ENCODE measurements at regions not wholly inside any gene's neighbourhood (a gene's known extent, or its start where the extent isn't known, plus 50 kb on each side); places are given as distances from the start of the nearest gene placed in this dataset.

- TF ChIP-seq POLR2A (IDR thresholded peaks at IDR 0.05; ENCODE audit: low read depth, low read length) (no peak), POLR2AphosphoS5 (IDR thresholded peaks at IDR 0.05; ENCODE audit: low read depth, low read length) (no peak), PAX5 (IDR thresholded peaks at IDR 0.05; ENCODE audit: insufficient read depth, low read length, severe bottlenecking) (no peak)
Observed at GRCh38 chr3:182445576-182445975, 347.7 kb upstream of the ATP11B start.
